ENCODE measurements at regions not wholly inside any gene's neighbourhood (a gene's known extent, or its start where the extent isn't known, plus 50 kb on each side); places are given as distances from the start of the nearest gene placed in this dataset.

DNA sequence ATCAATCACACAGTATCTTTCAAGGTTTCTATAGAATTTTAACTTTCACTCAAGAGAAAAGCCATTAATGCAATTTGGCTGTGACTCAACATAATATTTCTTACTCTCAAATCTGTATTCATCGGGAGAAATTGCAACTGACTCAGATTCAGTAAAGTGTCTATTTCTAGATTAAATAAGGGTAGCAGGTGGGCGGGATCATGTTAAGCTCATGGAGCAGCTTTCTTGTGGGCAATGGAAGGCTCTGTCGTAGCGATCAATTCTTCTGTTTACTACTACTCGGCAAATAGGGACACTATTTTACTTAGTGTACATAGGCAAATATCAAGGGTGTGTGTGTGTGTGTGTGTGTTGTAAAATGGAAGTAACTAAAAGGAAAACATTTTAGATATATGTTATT is 423.6 kb upstream of the NEGR1 start:
- DNase-seq = no peak
- TF ChIP-seq POLR2A (IDR thresholded peaks at IDR 0.05; ENCODE audit: low read length) = no peak
- TF ChIP-seq GATA1 (IDR thresholded peaks at IDR 0.05; ENCODE audit: low read depth, low read length) = no peak

DNA sequence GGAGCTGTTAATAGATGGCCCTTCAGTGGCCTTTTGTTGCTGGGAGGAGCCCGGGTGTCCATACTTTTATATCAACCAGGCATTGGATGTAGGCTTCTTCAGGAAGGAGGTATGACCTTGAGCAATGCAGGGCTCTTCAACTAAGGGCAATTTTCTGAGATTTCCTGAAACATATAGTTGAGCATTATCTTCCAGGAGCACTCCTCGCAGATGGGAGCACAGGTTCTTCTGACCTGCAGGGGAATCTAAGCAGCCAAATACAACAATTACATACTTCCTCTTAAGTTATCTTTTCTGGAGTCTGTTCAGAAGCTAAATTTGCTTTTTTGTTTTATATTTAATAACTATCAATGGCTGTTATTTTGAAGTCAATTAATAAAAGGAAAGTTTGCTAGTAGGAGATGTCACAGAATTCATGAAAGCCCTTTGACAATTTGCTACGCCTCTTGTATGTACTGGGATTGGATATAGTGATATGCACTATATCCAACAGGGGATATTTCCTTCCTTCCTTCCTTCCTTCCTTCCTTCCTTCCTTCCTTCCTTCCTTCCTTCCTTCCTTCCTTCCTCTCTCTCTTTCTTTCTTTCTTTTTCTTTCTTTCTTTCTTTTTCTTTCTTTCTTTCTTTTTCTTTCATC is 422.6 kb upstream of the NEGR1 start:
- DNase-seq = no peak
- no peak for TF ChIP-seq POLR2A (IDR thresholded peaks at IDR 0.05; ENCODE audit: low read length)
- TF ChIP-seq GATA1 (IDR thresholded peaks at IDR 0.05; ENCODE audit: low read depth, low read length) = no peak

DNA sequence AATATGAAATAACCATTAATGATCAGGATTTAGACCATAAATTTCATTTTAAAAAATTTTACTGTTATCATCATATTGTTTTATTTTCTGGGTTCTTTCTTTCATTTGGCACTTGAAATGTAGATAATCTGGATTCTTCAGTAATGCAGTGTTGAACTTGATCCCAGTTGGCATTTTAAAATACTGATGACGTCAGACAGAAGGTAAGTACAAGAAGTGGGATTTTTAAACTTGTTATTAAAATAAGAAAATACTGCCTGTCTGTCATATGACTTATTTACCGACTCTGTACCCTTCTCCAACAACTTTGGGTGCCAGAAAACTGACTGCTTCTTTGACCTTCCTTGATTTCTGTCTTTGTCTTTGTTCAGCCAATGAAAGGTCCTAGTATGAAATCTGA is 415.1 kb upstream of the NEGR1 start:
- DNase-seq = no peak
- TF ChIP-seq GATA1 (IDR thresholded peaks at IDR 0.05; ENCODE audit: low read depth, low read length) (no peak), POLR2A (IDR thresholded peaks at IDR 0.05; ENCODE audit: low read length) (no peak)

DNA sequence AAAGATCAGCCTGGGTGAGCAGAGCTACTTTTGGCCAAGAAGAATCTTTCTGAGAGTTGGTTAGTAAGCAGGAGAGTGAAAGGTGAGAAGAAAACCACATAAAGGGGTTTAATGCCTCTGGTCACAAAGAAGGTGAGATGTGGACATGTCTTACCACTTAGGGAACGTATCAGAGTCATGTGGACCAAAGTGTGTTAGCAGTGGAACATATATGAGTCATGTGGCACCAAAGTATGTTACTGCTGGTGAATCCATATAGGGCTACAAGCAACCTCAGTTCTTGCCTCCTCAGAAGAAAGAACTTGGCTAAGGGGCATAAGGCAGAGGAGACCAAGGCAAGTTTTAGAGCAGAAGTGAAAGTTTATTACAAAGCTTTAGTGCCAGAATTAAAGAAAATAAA is 411.6 kb upstream of the NEGR1 start:
- TF ChIP-seq POLR2A (IDR thresholded peaks at IDR 0.05; ENCODE audit: low read length) (no peak), GATA1 (IDR thresholded peaks at IDR 0.05; ENCODE audit: low read depth, low read length) (no peak)
- no peak for DNase-seq

DNA sequence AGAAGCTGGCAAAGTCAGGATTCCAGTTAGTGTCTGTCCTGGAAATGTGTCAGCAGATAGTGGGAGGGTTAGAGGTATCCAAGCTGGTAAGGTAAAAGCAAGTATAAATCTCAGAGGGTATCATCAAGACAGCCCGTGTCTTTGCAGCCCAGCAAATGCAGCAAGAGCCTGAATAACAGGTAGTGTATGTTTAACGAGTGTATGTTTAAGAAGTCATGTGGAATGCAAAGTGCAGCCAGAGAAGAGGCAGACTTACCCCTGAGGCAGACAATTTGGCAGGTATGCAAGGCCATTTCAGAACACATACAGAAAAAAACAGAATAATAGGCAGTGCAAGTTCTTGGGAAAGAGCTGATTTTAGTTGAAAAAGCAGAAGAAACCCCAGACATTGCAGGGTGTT is 411.0 kb upstream of the NEGR1 start:
- TF ChIP-seq POLR2A (IDR thresholded peaks at IDR 0.05; ENCODE audit: low read length) (no peak), GATA1 (IDR thresholded peaks at IDR 0.05; ENCODE audit: low read depth, low read length) (no peak)

DNA sequence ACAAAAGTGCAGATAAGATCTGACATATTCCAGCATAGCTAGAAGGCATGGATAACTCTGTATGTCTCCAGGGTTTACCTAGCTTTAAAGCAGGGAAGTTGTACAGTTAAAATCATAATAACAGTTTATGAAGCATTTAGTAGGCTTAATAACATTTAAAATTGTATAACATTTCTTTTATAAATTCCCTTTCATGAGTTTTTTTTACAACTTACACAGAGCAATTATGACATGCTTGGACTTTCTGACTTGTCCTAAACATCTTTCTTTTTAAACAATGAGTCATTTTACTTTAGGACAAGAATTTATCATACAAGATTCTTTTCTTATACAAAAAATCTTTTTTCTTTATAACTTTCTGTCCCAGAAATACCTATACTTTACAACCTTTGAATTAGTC is 408.5 kb upstream of the NEGR1 start:
- TF ChIP-seq POLR2A (IDR thresholded peaks at IDR 0.05; ENCODE audit: low read length) = no peak
- no peak for TF ChIP-seq GATA1 (IDR thresholded peaks at IDR 0.05; ENCODE audit: low read depth, low read length)

More for the DNA sequence above, 411.0 kb upstream of the NEGR1 start:
- DNase-seq = no peak

DNA sequence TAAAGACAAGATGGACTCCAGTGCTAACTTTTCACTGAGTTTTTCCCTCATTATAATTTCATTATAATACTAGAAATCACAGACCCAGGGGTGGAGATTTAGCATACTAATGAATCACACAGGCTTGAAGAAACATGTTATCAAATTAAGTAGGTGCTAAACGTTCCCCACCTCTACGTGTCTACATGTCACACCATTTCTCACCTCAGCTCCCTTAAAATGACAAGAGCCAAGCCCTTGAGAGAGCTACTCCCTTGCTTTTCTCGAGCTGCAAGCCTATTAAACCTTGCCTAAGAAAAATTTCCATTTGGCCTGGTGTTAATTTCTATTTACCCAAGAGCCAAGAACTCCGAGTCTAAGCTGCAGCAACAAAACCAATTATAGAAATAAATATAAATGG is 396.3 kb upstream of the NEGR1 start:
- no peak for DNase-seq
- no peak for TF ChIP-seq GATA1 (IDR thresholded peaks at IDR 0.05; ENCODE audit: low read depth, low read length)
- no peak for TF ChIP-seq POLR2A (IDR thresholded peaks at IDR 0.05; ENCODE audit: low read length)

More for the DNA sequence above, 408.5 kb upstream of the NEGR1 start:
- DNase-seq = no peak

DNA sequence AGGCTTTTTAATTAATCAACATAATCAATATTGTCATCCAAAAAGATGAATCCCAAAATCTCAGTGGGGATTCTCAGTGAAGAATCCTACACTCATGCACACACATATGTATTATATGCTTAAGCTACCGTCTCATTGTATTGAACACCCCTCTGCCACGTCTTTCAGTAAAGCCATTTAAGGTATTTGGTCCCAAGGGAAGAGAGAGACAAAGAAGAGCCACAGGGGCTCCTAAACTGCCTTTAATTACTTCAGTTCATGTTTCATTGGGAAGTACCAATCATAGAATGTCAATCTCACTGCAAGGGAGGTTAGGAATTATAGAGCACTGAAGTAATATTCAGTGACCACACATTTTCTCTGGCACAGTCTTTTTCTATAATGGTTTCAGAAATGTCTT is 388.6 kb upstream of the NEGR1 start:
- DNase-seq = no peak
- TF ChIP-seq POLR2A (IDR thresholded peaks at IDR 0.05; ENCODE audit: low read length) (no peak), GATA1 (IDR thresholded peaks at IDR 0.05; ENCODE audit: low read depth, low read length) (no peak)

DNA sequence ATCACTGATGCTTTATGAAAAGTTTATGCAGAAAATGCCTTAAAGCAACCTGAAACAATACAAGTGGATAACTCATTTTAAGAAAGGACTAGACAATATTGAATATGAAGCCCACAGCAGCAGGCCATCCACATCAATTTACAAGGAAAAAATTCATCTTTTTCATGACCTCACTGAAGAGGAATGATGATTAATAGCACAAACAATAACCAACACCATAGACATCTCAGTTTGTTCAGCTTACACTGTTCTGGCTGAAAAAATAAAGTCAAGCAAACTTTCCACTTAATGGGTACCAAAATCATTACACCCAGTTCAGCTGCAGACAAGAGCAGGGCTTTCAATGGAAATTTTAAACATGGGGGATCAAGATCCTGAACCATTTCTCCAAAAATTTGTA is 380.6 kb upstream of the NEGR1 start:
- TF ChIP-seq POLR2A (IDR thresholded peaks at IDR 0.05; ENCODE audit: low read length) (no peak), GATA1 (IDR thresholded peaks at IDR 0.05; ENCODE audit: low read depth, low read length) (no peak)
- DNase-seq = no peak

DNA sequence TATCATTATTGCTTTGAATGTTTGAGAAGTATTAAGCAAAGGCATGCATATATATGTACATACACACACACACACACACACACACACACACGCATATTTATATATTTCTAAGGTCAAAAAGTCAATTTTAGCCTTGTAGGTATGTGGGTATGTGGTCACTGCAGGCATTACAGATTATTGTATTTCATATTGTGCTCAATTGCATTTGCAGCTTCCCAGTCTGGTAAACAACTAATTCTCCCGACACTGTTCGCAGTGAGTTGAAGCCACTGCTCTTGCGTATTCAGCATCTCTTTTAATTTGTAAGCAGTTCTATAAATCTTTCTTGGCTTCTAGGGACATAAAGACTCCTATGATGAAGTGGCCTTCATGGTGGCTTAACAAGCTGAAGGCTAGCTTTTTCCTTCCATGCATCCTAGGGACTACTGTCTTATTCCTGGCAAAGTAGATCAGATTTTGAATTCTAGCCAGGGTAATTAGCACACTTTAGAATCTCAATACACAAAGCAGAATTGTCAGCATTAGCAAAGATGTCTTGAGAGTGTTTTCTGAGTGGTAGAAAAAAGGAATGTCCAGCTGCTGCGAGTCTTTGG is 368.6 kb upstream of the NEGR1 start:
- no peak for DNase-seq

DNA sequence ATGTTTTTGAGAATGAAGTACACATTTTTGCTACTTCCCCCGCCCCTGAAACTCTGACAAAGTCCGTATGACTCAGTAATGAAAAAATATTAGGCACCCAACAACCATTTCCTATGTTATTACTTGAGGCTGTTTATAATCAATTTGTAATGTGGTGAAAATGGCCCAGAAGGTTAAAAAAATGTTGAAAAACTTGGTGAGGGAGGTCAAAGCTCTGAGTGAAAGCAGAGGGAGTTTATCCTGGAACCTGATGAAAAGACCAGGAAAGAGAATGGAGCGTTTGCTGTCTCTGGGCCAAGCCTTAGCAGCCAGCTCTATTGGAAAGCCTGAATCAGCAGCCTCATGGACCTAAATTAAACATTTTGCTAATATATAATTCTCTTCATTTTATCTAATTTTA is 367.7 kb upstream of the NEGR1 start:
- DNase-seq = no peak
- no peak for TF ChIP-seq POLR2A (IDR thresholded peaks at IDR 0.05; ENCODE audit: low read length)
- TF ChIP-seq GATA1 (IDR thresholded peaks at IDR 0.05; ENCODE audit: low read depth, low read length) = no peak

More for the DNA sequence above, 368.6 kb upstream of the NEGR1 start:
- no peak for TF ChIP-seq GATA1 (IDR thresholded peaks at IDR 0.05; ENCODE audit: low read depth, low read length)

DNA sequence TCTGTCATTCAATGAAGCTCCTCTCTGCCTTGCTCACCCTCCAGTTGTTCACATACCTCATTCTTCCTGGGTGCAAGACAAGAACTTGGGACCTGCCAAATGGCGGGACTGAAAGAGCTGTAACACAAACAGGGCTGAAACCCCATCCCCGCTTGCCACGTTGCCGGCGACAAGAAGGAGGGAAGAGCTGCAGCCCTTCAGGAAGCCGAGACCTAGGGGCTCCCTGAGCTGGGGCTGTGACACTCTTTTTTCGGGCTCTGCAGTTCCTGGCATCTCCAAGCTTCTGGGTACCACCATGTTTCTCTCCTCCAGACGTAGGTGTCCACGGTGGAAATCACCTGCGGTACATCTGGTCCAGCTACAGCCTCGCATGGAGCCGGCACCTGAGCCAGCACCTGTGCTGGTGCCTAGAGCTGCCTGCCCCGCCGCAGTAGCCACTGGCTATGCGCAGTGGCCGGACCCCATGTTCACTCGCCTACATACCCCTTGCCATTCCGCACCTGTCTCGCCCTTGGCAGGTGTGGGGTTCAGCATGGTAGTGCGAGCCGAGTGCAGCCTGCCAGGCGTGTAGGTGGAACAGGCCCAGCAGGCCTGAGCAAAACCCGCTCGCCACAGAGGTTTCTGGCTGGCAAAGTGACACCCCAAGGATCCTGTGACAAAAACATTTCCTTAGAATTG is 367.0 kb upstream of the NEGR1 start:
- TF ChIP-seq POLR2A (IDR thresholded peaks at IDR 0.05; ENCODE audit: low read length) = no peak
- no peak for TF ChIP-seq GATA1 (IDR thresholded peaks at IDR 0.05; ENCODE audit: low read depth, low read length)
- DNase-seq = no peak

DNA sequence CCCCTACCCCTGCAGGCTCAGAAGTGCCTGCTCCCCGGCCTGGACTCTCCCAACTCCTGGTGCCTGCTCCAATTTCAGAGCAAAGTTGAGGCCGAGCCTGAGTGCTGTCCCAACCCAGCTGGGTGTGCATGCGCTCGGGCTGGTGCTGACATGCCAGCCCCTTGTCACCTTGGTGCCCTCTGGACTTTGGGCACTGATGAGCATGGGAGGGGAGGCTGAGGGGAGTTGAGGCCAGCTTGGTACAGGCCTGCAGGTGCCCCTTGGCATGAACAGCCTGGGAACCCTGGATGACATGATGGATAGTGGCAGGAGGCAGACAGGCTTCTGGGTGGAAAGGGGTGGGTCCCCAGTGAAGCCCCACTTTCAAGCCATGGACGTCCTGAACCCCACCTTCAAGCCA is 366.1 kb upstream of the NEGR1 start:
- no peak for DNase-seq
- no peak for TF ChIP-seq GATA1 (IDR thresholded peaks at IDR 0.05; ENCODE audit: low read depth, low read length)
- TF ChIP-seq POLR2A (IDR thresholded peaks at IDR 0.05; ENCODE audit: low read length) = no peak

DNA sequence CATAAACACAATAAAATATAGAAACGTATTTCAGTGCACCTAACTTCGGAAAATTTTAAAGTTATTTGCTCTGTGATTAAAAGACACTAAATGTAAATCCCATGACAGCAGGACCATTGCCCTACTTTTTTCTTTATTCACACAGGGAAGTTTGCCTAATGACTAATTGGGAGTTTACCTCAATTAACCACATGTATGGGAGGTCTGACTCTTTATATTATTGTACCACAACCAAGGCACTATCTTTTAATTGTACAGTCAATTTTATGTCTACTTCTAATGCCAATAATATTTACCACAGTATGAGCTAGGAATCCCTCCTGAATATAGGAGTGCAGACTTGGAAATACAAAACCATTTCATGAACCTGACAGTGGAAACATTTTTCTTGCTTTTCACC is 360.8 kb upstream of the NEGR1 start:
- no peak for DNase-seq
- TF ChIP-seq POLR2A (IDR thresholded peaks at IDR 0.05; ENCODE audit: low read length) = no peak
- no peak for TF ChIP-seq GATA1 (IDR thresholded peaks at IDR 0.05; ENCODE audit: low read depth, low read length)

DNA sequence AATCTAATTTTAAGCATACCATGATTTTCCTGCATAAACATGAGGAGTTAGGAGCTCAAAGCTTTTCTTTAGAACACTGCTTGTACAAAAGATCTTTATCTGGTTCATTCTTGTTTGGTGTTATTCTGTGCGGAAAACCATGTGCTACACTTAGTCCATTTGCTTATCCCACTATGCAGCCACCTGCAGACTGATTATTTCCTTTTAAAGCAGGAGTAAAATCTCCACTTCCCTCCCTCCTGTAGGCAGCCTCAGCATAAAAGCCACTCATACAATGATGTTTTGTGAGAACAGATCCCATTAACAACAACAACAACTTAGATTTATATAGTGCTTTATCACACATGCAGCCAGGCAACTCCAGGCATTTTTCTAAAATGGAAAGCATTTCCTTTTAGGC is 355.3 kb upstream of the NEGR1 start:
- no peak for TF ChIP-seq GATA1 (IDR thresholded peaks at IDR 0.05; ENCODE audit: low read depth, low read length)
- no peak for TF ChIP-seq POLR2A (IDR thresholded peaks at IDR 0.05; ENCODE audit: low read length)
- DNase-seq = no peak

Measured in erythroblast (primary cell).